Calu3 (cell line): ENCODE measurements at regions not wholly inside any gene's neighbourhood (a gene's known extent, or its start where the extent isn't known, plus 50 kb on each side); places are given as distances from the start of the nearest gene placed in this dataset.

Experiments used
- BruUV-seq: library from RNA; stranded (reverse); fragments of 400-500 nt; replicated peaks from 2 replicates; lab custom pipeline; 2021; lab: Mats Ljungman, UMichigan
- CTCF ChIA-PET: fragments of 300-600 bp; sonication (Branson Sonifier 250); formaldehyde crosslinking; loops from one replicate; lab custom pipeline; 2022; ENCODE audit warnings: antibody characterized with exemption; lab: Charles Lee
- DNase-seq: peaks from one replicate; pipeline ENCODE4 v3.0.0; 2022
- H3K27ac Mint-ChIP-seq: one replicate; pipeline ENCODE4 v1.8.0; 2022; ENCODE audit warnings: mixed read lengths; ENCODE audit not compliant: unreplicated experiment
- H3K27me3 Mint-ChIP-seq: one replicate; pipeline ENCODE4 v1.8.0; 2022; ENCODE audit warnings: mixed read lengths; ENCODE audit not compliant: unreplicated experiment
- H3K36me3 Mint-ChIP-seq: one replicate; pipeline ENCODE4 v1.8.0; 2022; ENCODE audit warnings: mild to moderate bottlenecking, moderate library complexity, mixed read lengths; ENCODE audit not compliant: insufficient read depth, unreplicated experiment
- H3K4me1 Mint-ChIP-seq: one replicate; pipeline ENCODE4 v1.8.0; 2022; ENCODE audit warnings: mild to moderate bottlenecking, low read depth, mixed read lengths; ENCODE audit not compliant: unreplicated experiment
- H3K4me3 Mint-ChIP-seq: one replicate; pipeline ENCODE4 v1.8.0; 2022; ENCODE audit warnings: mild to moderate bottlenecking, low read depth, moderate library complexity, mixed read lengths; ENCODE audit not compliant: unreplicated experiment
- H3K9me3 Mint-ChIP-seq: one replicate; pipeline ENCODE4 v1.8.0; 2022; ENCODE audit warnings: low read depth, mixed read lengths; ENCODE audit not compliant: unreplicated experiment
- CTCF ChIP-seq: fragments of 200-600 bp; IDR thresholded peaks from one replicate; pipeline ENCODE4 v1.8.0; 2022; ENCODE audit warnings: antibody characterized with exemption; ENCODE audit not compliant: unreplicated experiment
- intact Hi-C: fragments of 100-400 bp; cut with micrococcal nuclease; formaldehyde crosslinking; loops from one replicate; pipeline ENCODE4 v1.10.0; 2022; ENCODE audit not compliant: unreplicated experiment

DNA sequence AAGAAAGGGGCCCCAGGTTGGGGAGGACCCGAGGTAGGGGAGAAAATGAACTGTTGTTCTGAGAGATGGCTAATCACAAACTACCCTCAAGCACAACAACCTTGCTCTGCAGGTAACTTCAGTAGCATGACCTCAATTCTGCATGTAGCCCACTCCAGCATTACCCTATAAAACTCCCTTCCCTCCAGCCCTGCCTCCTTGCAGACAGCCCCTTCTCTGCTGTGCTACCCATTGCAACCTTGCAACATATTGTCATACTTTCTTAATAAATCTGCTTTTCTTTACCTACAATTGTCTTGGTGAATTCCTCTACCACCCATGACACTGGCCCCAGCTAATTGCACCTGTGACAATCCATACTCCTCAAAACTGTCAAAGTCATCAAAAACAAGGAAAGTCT lies 428.9 kb downstream of the MATN1 start:
- intact Hi-C loops, result no loop called here

DNA sequence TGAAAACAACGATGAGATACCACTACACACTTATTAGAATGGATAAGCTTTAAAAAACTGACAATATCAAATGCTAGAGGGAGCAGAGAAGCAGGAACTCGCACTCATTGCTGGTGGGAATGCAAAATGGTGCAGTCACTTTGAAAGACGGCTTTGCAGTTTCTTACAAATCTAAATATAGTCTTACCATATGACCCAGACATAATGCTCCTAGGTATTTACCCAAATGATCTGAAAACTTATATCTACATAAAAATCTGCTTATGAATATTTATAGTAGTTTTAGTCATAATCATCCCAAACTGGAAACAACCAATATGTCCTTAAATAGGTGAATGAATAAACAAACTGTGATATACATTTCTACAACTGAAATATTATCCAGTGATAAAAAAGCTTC lies 430.9 kb downstream of the MATN1 start:
- Mint-ChIP-seq H3K4me3 (no peak overlapping the region), H3K36me3 (no peaks in the 10 kb centered on the region), H3K27me3 (peaks cover 94% of the 10 kb centered on the region), H3K4me1 (no peaks in the 10 kb centered on the region), H3K9me3 (no peaks in the 10 kb centered on the region), H3K27ac (no peak overlapping the region)
- no TSS peak for BruUV-seq
- intact Hi-C loops, result no loop called here
- no peak for TF ChIP-seq CTCF
- CTCF ChIA-PET, result no interaction called here
- DNase-seq, result no peak

More for the DNA sequence above, 428.9 kb downstream of the MATN1 start:
- TF ChIP-seq CTCF, result no peak
- no TSS peak for BruUV-seq
- Mint-ChIP-seq H3K4me1 (no peaks in the 10 kb centered on the region), H3K27ac (no peak overlapping the region), H3K36me3 (no peaks in the 10 kb centered on the region), H3K27me3 (peaks cover 89% of the 10 kb centered on the region), H3K4me3 (no peak overlapping the region), H3K9me3 (no peaks in the 10 kb centered on the region)
- no peak for DNase-seq
- CTCF ChIA-PET, result interaction anchor here (0.9 kb wide), 1 partner anchor 543 kb away, joined by 3 read pairs; no protein-coding TSS in a partner anchor

DNA sequence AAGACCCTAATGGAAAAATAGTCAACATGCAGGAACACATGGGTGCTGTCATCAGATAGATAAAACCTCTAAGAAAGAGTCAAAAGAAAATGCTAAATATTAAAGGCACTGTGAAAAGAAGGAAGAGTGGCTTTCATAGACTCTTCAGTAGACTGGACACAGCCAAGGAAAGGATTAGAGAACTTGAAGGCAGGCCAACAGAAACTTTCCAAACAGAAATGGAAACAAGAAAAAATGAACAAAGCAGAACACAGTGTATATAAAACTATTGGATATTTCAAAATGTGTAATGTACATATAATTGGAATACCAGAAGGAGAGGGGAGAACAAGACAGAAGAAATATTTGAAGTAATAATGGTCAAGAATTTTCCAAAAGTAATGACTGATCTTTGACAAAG lies 431.9 kb downstream of the MATN1 start:
- no peak overlapping the region for H3K27ac Mint-ChIP-seq
- no peak for DNase-seq
- H3K9me3 Mint-ChIP-seq, result no peaks in the 10 kb centered on the region
- TF ChIP-seq CTCF, result no peak
- H3K4me3 Mint-ChIP-seq, result no peak overlapping the region
- no peaks in the 10 kb centered on the region for H3K4me1 Mint-ChIP-seq
- CTCF ChIA-PET, result no interaction called here
- intact Hi-C loops, result no loop called here
- no peaks in the 10 kb centered on the region for H3K36me3 Mint-ChIP-seq
- BruUV-seq, result no TSS peak
- H3K27me3 Mint-ChIP-seq, result peaks cover 94% of the 10 kb centered on the region

DNA sequence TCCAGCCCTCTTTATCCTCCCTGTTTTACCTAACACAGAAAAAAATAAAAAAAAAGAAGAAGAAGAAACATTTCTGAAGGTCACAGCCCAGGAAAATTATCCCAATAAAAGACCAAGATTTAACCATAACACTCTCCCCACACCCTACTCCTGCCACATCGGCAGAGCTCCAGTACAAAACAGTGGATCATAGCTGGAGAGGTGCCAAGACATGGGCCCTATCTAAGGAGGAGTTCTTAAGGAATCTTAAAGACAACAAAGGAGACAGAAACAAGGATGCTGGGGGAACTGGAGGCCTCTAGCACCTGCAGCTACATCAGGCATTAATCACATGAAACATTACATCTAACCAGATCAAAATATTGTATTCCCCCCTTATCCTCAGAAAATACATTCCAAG lies 432.8 kb downstream of the MATN1 start:
- intact Hi-C loops, result no loop called here
- no peak overlapping the region for H3K4me3 Mint-ChIP-seq
- no TSS peak for BruUV-seq
- DNase-seq, result no peak
- no peaks in the 10 kb centered on the region for H3K9me3 Mint-ChIP-seq
- H3K27me3 Mint-ChIP-seq, result peaks cover 86% of the 10 kb centered on the region
- no peaks in the 10 kb centered on the region for H3K4me1 Mint-ChIP-seq
- no peak overlapping the region for H3K27ac Mint-ChIP-seq
- CTCF ChIA-PET, result no interaction called here
- no peak for TF ChIP-seq CTCF
- H3K36me3 Mint-ChIP-seq, result no peaks in the 10 kb centered on the region
